ENCODE measurements at regions not wholly inside any gene's neighbourhood (a gene's known extent, or its start where the extent isn't known, plus 50 kb on each side); places are given as distances from the start of the nearest gene placed in this dataset.

DNA sequence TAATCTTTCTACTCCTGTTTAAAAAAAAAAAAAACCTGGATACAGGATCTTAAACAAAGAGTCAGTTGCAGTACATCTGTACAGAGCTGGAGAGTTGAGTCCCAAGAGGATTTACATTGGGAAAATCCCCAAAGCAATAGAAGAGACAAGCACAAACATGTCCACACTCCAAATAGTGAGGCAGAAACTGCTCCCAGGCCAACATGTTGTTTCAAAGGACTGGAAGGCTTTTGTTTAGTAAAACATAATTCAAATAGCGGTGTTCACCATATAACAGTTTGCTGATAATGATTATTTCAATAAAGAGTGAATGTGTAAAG is 425.4 kb downstream of the ADGRL2 start (continued):
- TF ChIP-seq, protein P1, sequence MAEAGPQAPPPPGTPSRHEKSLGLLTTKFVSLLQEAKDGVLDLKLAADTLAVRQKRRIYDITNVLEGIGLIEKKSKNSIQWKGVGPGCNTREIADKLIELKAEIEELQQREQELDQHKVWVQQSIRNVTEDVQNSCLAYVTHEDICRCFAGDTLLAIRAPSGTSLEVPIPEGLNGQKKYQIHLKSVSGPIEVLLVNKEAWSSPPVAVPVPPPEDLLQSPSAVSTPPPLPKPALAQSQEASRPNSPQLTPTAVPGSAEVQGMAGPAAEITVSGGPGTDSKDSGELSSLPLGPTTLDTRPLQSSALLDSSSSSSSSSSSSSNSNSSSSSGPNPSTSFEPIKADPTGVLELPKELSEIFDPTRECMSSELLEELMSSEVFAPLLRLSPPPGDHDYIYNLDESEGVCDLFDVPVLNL (IDR thresholded peaks at IDR 0.05; ENCODE audit: low read depth, low read length): no peak

DNA sequence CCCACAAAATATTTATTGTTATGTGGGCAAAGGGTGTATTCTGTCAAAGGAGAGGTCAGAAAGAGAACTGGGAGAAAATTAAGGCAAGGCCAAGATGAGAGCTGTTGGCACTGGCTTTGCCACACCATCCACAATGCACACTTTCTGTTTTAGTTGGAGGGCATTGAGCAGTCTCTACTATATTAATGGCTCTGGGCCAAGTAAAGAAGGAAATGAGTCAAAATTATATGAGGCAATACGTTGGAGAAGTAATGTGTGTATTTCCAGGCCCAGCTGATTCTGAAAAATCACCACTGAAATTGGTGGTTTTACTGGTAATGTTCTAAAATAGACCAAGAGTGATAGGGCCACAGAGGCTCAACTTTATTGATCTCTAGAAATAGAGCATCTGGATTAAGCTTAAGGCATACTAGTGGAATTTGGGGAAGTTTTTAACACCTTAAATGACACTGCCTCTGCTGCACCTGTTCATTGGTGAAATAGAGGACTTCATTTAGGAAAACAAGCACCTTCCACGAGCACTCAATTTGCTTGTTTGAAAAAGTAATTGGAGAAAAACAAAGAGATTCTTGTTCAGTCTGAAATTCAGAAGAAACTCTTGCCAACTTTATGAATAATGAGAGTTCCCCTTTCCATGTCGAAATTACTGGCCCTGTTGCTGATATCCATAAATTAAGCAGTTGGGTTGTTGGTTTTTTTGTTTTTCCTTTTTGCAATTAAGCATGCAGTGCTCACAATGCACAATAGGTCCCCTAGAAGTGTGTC is 424.9 kb downstream of the ADGRL2 start:
- Histone ChIP-seq H3K9ac (ENCODE audit: control insufficient read depth, insufficient read depth, low read length) (no peak overlapping the region), H3K79me2 (ENCODE audit: control insufficient read depth, insufficient read depth, low read length) (no peaks in the 10 kb centered on the region), H3K27me3 (replicated peaks in 1 of 2; ENCODE audit: control insufficient read depth in 2 of 2, insufficient read depth in 2 of 2, low read length in 1 of 2) (no peaks in the 10 kb centered on the region), H3K4me2 (ENCODE audit: control insufficient read depth, insufficient read depth) (no peak overlapping the region), H3K4me1 (ENCODE audit: control insufficient read depth, insufficient read depth, low read length) (no peaks in the 10 kb centered on the region), H3K36me3 (ENCODE audit: control insufficient read depth in 2 of 2, insufficient read depth in 2 of 2, low read length in 1 of 2) (no peaks in the 10 kb centered on the region), H4K20me1 (ENCODE audit: control insufficient read depth, insufficient read depth) (no peaks in the 10 kb centered on the region), H3K9me3 (replicated peaks; ENCODE audit: control insufficient read depth, insufficient read depth, low read length) (no peaks in the 10 kb centered on the region), H2AFZ (ENCODE audit: control insufficient read depth, low read depth, low read length) (no peak overlapping the region), H3K4me3 (no peak overlapping the region), H3K27ac (ENCODE audit: control insufficient read depth, insufficient read depth) (no peak overlapping the region)
- ChIA-PET SMC1A (ENCODE audit: uncharacterized antibody, unreplicated experiment) (interaction anchor here (0.6 to 6.9 kb wide), 20 partner anchors 8 to 135 kb away, joined by 3 to 63 read pairs (median 4); no protein-coding TSS in a partner anchor), POLR2A (interaction anchor here (0.6 to 1.0 kb wide), 3 partner anchors 19 to 62 kb away, joined by 3 to 4 read pairs (median 3); no protein-coding TSS in a partner anchor), CTCF (interaction anchor here (1.0 kb wide), 2 partner anchors 21 to 52 kb away, joined by 3 to 4 read pairs; no protein-coding TSS in a partner anchor), RAD21 (ENCODE audit: unreplicated experiment) (interaction anchor here (0.7 to 2.1 kb wide), 10 partner anchors 9 to 184 kb away, joined by 3 to 10 read pairs (median 4); no protein-coding TSS in a partner anchor)
- BruUV-seq (replicated peaks): no TSS peak
- FAIRE-seq (no peak), DNase-seq (ENCODE audit: low read depth, low spot score) (peak; percentile 12), ATAC-seq (peak; percentile 87)
- in situ Hi-C loops (cut with MboI) (no loop called here), intact Hi-C loops (cut with micrococcal nuclease; ENCODE audit: unreplicated experiment) (no loop called here)
- WGBS (ENCODE audit: insufficient coverage, insufficient replicate concordance, low lambda C conversion rate, missing lambda C conversion rate): 0% methylated on average over 3 of the region's 3 CpGs
- TF ChIP-seq IKZF1 (conservative IDR thresholded peaks at IDR 0.05) (peak; percentile 67), POLR2AphosphoS5 (IDR thresholded peaks at IDR 0.05; ENCODE audit: low read length) (no peak), ATF7 (IDR thresholded peaks at IDR 0.05; ENCODE audit: low read depth) (peak; percentile 60), JUND (IDR thresholded peaks at IDR 0.05; ENCODE audit: low read depth, low read length) (0 out of 2 replicates have a peak, but pooled peaks have one; percentile 18), RUNX3 (IDR thresholded peaks at IDR 0.05; ENCODE audit: low read length) (peak; percentile 39; the same call in 1 of the 2 replicates), BMI1 (IDR thresholded peaks at IDR 0.05; ENCODE audit: borderline replicate concordance) (no peak), MTA2 (IDR thresholded peaks at IDR 0.05; ENCODE audit: low read depth) (peak; percentile 78), EGR1 (IDR thresholded peaks at IDR 0.05; ENCODE audit: borderline replicate concordance in 1 of 2, low read depth in 2 of 2, low read length in 2 of 2) (no peak), BRCA1 (IDR thresholded peaks at IDR 0.05; ENCODE audit: low read depth, low read length) (no peak), JUNB (IDR thresholded peaks at IDR 0.05) (peak; percentile 52; the same call in 1 of the 2 replicates), TBL1XR1 (IDR thresholded peaks at IDR 0.05; ENCODE audit: low read depth, low read length) (no peak)
- TF ChIP-seq, protein P2, sequence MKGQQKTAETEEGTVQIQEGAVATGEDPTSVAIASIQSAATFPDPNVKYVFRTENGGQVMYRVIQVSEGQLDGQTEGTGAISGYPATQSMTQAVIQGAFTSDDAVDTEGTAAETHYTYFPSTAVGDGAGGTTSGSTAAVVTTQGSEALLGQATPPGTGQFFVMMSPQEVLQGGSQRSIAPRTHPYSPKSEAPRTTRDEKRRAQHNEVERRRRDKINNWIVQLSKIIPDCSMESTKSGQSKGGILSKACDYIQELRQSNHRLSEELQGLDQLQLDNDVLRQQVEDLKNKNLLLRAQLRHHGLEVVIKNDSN (IDR thresholded peaks at IDR 0.05; ENCODE audit: borderline replicate concordance, extremely low read length, insufficient read depth, low read depth, low read length): no peak
- TF ChIP-seq, protein P3, sequence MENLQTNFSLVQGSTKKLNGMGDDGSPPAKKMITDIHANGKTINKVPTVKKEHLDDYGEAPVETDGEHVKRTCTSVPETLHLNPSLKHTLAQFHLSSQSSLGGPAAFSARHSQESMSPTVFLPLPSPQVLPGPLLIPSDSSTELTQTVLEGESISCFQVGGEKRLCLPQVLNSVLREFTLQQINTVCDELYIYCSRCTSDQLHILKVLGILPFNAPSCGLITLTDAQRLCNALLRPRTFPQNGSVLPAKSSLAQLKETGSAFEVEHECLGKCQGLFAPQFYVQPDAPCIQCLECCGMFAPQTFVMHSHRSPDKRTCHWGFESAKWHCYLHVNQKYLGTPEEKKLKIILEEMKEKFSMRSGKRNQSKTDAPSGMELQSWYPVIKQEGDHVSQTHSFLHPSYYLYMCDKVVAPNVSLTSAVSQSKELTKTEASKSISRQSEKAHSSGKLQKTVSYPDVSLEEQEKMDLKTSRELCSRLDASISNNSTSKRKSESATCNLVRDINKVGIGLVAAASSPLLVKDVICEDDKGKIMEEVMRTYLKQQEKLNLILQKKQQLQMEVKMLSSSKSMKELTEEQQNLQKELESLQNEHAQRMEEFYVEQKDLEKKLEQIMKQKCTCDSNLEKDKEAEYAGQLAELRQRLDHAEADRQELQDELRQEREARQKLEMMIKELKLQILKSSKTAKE (IDR thresholded peaks at IDR 0.05; ENCODE audit: low read depth, poor library complexity, severe bottlenecking): peak; percentile 28
- TF ChIP-seq, protein P4, sequence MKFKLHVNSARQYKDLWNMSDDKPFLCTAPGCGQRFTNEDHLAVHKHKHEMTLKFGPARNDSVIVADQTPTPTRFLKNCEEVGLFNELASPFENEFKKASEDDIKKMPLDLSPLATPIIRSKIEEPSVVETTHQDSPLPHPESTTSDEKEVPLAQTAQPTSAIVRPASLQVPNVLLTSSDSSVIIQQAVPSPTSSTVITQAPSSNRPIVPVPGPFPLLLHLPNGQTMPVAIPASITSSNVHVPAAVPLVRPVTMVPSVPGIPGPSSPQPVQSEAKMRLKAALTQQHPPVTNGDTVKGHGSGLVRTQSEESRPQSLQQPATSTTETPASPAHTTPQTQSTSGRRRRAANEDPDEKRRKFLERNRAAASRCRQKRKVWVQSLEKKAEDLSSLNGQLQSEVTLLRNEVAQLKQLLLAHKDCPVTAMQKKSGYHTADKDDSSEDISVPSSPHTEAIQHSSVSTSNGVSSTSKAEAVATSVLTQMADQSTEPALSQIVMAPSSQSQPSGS (IDR thresholded peaks at IDR 0.05; ENCODE audit: low read length): no peak
